HG02623 (cell line): ENCODE measurements at regions not wholly inside any gene's neighbourhood (a gene's known extent, or its start where the extent isn't known, plus 50 kb on each side); places are given as distances from the start of the nearest gene placed in this dataset.

Experiments used
- ATAC-seq: cut with Tn5 transposase; IDR thresholded peaks from one replicate; pipeline ENCODE4 v1.9.1; 2021; ENCODE audit warnings: moderate library complexity; ENCODE audit not compliant: unreplicated experiment

- ATAC-seq: no peak
Observed at GRCh38 chr6:41428336-41428995, 93.1 kb downstream of the NCR2 start.

DNA sequence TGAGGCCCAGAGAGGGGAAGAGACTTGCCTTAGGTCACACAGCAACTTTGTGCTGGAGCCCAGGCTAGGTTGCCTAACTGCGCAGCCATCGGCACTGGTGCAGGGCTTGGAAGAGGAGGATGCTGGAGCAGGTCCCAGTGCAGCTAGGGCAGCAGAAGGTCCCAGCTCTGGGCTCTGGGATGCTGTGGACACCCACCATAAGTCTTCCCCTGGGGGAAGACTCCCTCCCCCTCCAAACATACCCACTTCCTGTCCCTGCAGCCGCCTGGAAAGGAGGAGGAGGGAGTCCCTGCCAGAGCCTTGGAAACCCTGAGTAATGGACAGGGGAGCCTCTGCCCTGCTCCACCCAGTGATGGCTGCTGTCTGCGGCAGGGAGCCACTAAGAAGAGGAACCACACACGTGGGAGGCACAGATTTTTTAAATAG is 93.6 kb downstream of the NCR2 start:
- no peak for ATAC-seq

GRCh38 chr6:41429506-41430504 is 94.4 kb downstream of the NCR2 start:
- ATAC-seq: no peak

GRCh38 chr6:41430875-41431274 is 95.5 kb downstream of the NCR2 start:
- ATAC-seq: no peak

- ATAC-seq: no peak
Observed at GRCh38 chr6:41432280-41432679, 96.9 kb downstream of the NCR2 start.

DNA sequence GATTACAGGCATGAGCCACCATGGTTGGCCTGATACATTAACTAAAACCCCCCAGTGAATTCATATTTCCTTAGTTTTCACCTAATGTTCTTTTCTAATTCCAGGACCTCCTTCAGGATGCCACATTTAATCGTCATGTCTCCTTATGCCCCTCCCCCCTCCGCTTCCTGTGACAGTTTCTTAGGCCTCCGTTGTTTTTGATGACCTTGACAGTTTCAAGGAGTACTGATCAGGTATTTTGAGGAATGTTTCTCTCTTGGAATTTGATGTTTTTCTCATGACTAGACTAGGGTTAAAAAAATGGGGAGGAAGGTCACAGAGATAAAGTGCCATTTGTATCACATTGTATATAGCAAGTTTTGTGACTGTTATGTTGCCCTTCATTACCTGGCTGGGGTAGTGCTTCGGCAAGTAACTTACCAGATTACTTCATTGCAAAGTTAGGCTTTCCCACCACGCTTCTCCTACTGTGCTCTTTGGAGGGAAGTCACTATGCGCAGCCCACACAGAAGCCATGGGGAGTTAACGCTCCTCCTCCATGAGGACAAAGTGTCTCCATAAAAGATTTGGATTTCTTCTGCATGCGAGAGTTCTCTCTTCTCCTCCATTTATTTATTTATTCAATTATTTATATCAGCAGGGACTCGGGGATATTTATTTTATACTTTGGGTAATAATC is 99.5 kb downstream of the NCR2 start:
- no peak for ATAC-seq

GRCh38 chr6:41437604-41438003 is 102.2 kb downstream of the NCR2 start:
- no peak for ATAC-seq

- ATAC-seq: no peak
Observed at GRCh38 chr6:41438746-41439145, 103.3 kb downstream of the NCR2 start.

DNA sequence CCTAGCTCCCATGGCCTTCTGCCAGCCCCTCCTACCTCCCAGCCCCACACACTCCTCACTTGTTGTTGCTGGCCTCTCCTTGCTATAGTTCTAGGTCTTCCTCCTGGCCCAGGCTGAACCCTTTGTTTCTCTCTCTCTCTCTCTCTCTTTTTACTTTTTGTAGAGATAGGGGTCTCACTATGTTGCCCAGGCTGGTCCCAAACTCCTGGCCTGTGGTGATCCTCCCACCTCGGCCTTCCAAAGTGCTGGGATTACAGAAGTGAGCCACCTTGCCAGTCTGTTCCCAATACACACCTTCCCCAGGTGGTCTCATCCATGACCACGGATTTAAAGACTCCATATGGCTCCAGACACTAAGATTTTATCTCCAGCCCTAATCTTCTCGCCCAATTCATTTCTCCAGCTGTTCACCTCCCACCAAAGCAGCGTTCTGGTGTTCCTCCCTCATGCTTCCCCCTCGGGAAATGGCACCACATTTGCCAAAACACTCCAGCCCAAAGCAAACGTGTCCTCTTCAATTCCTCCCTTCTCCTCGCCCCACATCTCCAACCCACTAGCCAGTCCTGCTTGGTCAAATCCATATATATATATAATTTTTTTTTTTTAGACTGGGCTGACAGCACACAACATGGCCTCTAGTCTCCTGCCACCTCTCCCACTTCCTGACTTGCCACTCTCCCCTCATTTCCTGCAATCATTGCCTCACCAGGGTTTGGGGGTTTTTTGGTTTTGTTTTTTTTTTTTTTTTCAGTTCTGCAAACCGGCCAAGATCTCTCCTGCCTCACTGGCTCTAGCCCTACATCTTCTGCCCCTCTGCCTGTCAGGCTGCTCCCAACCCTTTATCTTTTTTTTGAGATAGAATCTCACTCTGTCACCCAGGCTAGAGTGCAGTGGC is 104.4 kb downstream of the NCR2 start:
- ATAC-seq: no peak

DNA sequence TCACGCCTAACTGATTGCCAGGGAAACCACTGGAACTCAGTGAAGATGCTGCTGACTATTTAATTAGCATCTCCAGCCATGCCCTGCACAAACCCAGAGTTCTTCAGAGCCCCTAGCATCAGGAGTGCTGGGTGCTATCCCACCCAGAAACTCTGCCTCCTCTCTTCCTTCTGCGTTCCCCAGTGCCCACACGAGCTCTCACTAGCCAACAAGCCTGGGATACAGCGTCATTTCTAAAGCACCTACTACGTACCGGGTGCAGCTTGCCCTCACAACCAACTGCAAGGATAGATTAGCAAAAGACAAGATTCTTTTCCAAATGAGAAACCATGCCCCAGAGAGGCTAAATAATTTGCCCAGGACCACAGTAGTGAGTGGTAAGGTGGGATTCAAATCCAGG is 105.2 kb upstream of the FOXP4 start:
- ATAC-seq: no peak

GRCh38 chr6:41441598-41442351 is 104.4 kb upstream of the FOXP4 start:
- ATAC-seq: no peak

DNA sequence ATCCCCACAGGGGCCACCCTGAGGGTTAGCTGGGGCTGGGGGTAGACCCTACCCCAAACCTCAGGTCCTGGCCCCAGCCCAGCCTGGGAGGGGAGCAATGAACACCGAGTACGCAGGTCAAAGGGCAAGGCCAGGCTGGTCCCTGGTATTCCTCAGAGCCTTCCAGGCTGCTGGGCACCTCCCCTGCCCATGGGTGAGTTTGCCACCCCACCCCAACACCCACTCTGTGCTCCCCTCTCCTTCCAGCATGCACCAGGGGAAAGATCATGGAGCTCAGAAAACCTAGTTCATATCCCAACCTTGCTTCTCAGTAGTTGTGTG is 103.9 kb upstream of the FOXP4 start:
- no peak for ATAC-seq

GRCh38 chr6:41442800-41443501 is 103.2 kb upstream of the FOXP4 start:
- ATAC-seq: no peak

- ATAC-seq: no peak
Observed at GRCh38 chr6:41443616-41444525, 102.3 kb upstream of the FOXP4 start.

DNA sequence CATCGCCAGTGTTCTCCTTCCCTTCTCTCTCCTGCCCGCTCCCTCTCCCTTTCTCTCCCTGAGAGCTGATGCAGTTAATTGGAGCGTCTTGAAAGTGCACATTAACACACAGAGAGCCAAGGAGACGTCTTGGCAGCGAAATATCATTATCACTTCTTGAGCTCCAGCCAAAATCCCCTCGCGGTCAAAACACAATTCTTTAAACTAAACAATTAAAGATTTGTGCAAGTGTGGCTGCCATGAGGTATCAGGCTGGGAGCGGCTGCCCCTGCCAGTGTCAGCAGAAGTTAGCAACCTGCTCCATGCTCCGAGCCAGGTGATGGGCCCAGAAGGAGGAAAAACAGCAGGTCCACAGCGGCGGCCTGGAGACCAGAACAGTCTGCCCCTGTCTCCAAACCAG is 100.9 kb upstream of the FOXP4 start:
- no peak for ATAC-seq

DNA sequence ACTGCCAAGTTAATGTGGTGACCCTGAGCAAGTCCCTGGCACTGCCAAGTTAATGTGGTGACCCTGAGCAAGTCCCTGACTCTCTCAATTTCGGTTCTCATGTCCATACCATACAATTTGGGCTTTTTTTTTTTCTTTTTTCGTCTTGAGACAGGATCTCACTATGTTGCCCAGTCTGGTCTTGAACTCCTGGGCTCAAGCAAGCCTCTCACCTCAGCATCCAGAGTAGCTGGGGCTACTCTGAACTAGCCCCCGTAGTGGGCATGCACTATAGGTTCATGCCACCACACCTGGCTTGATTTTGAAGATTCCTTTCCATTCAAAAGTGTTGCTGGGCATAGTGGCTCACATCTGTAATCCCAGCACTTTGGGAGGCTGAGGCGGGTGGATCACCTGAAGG is 100.0 kb upstream of the FOXP4 start:
- ATAC-seq: no peak

- ATAC-seq: no peak
Observed at GRCh38 chr6:41446907-41447545, 99.2 kb upstream of the FOXP4 start.

GRCh38 chr6:41448256-41448655 is 97.9 kb upstream of the FOXP4 start:
- no peak for ATAC-seq
